SU-DHL-6 (cell line): ENCODE measurements at regions not wholly inside any gene's neighbourhood (a gene's known extent, or its start where the extent isn't known, plus 50 kb on each side); places are given as distances from the start of the nearest gene placed in this dataset.
"Not testable (repeated sequence)": the region's sequence is repeated elsewhere in the genome, so short reads cannot be mapped to it uniquely, and the experiment has no call there.

Experiments used
- H2AFZ ChIP-seq: fragments of 200-600 bp; sonication (generic); 2 replicates; pipeline ENCODE4 v1.6.1; 2014; ENCODE audit warnings: low read depth, mild to moderate bottlenecking, moderate library complexity, mixed read lengths, antibody characterized with exemption, low read length; ENCODE audit not compliant: severe bottlenecking
- H3F3A ChIP-seq: fragments of 200-600 bp; shearing (Covaris generic); 2 replicates; pipeline ENCODE4 v1.6.0; 2016; ENCODE audit warnings: antibody characterized with exemption, mild to moderate bottlenecking; ENCODE audit not compliant: insufficient read depth
- H3K27ac ChIP-seq: fragments of 200-600 bp; sonication (generic); 2 replicates; pipeline ENCODE4 v1.5.1; 2016; ENCODE audit warnings: low read depth, mild to moderate bottlenecking, low read length, moderate library complexity, mixed read lengths
- H3K27me3 ChIP-seq: fragments of 200-600 bp; sonication (generic), shearing (Covaris generic); 2 replicates; pipeline ENCODE4 v1.6.0; 2014; ENCODE audit warnings: mild to moderate bottlenecking, low read length
- H3K36me3 ChIP-seq: fragments of 200-600 bp; sonication (generic); 2 replicates; pipeline ENCODE4 v1.6.1; 2014; ENCODE audit warnings: mild to moderate bottlenecking, low read length, mixed read lengths
- H3K4me2 ChIP-seq: fragments of 300-600, 200-600 bp; shearing (Covaris generic), sonication (generic); 2 replicates; pipeline ENCODE4 v1.6.0; 2014; ENCODE audit warnings: low read length, low read depth, mild to moderate bottlenecking; ENCODE audit not compliant: poor library complexity, severe bottlenecking
- H3K4me3 ChIP-seq: fragments of 200-600 bp; sonication (generic); 2 replicates; pipeline ENCODE4 v1.5.1; 2014; ENCODE audit warnings: antibody characterized with exemption, low read length, mild to moderate bottlenecking, mixed read lengths; ENCODE audit not compliant: insufficient read depth, poor library complexity, severe bottlenecking
- H3K79me2 ChIP-seq: fragments of 200-600 bp; sonication (generic); 2 replicates; pipeline ENCODE4 v1.6.1; 2014; ENCODE audit warnings: mild to moderate bottlenecking, low read length, moderate library complexity; ENCODE audit not compliant: insufficient read depth
- H3K9ac ChIP-seq: fragments of 200-600 bp; sonication (generic); 2 replicates; pipeline ENCODE4 v1.7.0; 2014; ENCODE audit warnings: mild to moderate bottlenecking, low read length
- H3K9me2 ChIP-seq: fragments of 200-600 bp; sonication (generic); replicated peaks from 2 replicates; pipeline ENCODE4 v1.6.1; 2014; ENCODE audit warnings: low read length; ENCODE audit not compliant: insufficient read depth
- H3K9me3 ChIP-seq: fragments of 200-600 bp; sonication (generic); 2 replicates; pipeline ENCODE4 v1.6.1; 2014; ENCODE audit warnings: low read length, mixed read lengths; ENCODE audit not compliant: insufficient read depth
- H4K20me1 ChIP-seq: fragments of 200-600 bp; sonication (generic); 2 replicates; pipeline ENCODE4 v1.6.1; 2014; ENCODE audit warnings: low read depth, mild to moderate bottlenecking, antibody characterized with exemption, low read length, moderate library complexity, mixed read lengths
- CTCF ChIP-seq: fragments of 200-600 bp; sonication (generic); IDR thresholded peaks from one replicate; pipeline ENCODE4 v1.5.1; 2017; ENCODE audit warnings: antibody characterized with exemption, mild to moderate bottlenecking, low read length, moderate library complexity; ENCODE audit not compliant: insufficient read depth, poor library complexity, severe bottlenecking
- EZH2phosphoT487 ChIP-seq: fragments of 200-600 bp; sonication (generic), shearing (Covaris generic); conservative IDR thresholded peaks from 2 replicates; pipeline ENCODE4 v1.6.1; 2018; ENCODE audit warnings: mild to moderate bottlenecking, antibody characterized with exemption, low read length, moderate library complexity, mixed read lengths

GRCh38 chr4:138458751-138459150 is 216.6 kb upstream of the SLC7A11 start:
- no peak for TF ChIP-seq CTCF
- TF ChIP-seq EZH2phosphoT487, result no peak
- H3K9ac ChIP-seq, result no peak overlapping the region

GRCh38 chr4:138456349-138456748 is 214.2 kb upstream of the SLC7A11 start:
- not testable (repeated sequence) for H3K27ac ChIP-seq, H4K20me1 ChIP-seq, H3K9me2 ChIP-seq, H2AFZ ChIP-seq, H3K4me2 ChIP-seq, H3K27me3 ChIP-seq, H3K79me2 ChIP-seq, H3K9ac ChIP-seq, H3F3A ChIP-seq, H3K4me3 ChIP-seq, H3K9me3 ChIP-seq, H3K36me3 ChIP-seq

More at GRCh38 chr4:138458751-138459150, 216.6 kb upstream of the SLC7A11 start:
- Histone ChIP-seq H3K9me2 (no peaks in the 10 kb centered on the region), H3K27ac (no peak overlapping the region), H3K9me3 (no peaks in the 10 kb centered on the region), H2AFZ (no peak overlapping the region), H4K20me1 (no peaks in the 10 kb centered on the region), H3K36me3 (no peaks in the 10 kb centered on the region), H3F3A (no peaks in the 10 kb centered on the region), H3K4me3 (no peak overlapping the region), H3K79me2 (no peaks in the 10 kb centered on the region), H3K27me3 (no peaks in the 10 kb centered on the region), H3K4me2 (no peak overlapping the region)

GRCh38 chr4:138455097-138455496 is 212.9 kb upstream of the SLC7A11 start:
- no peak for TF ChIP-seq EZH2phosphoT487

GRCh38 chr4:138452826-138453225 is 210.7 kb upstream of the SLC7A11 start:
- no peak overlapping the region for H3K4me3 ChIP-seq
- no peak overlapping the region for H3K9ac ChIP-seq
- H3K36me3 ChIP-seq, result no peaks in the 10 kb centered on the region
- H3K27me3 ChIP-seq, result no peaks in the 10 kb centered on the region
- H3K79me2 ChIP-seq, result no peaks in the 10 kb centered on the region
- H2AFZ ChIP-seq, result no peak overlapping the region
- no peaks in the 10 kb centered on the region for H3F3A ChIP-seq
- H3K4me2 ChIP-seq, result no peak overlapping the region
- no peaks in the 10 kb centered on the region for H3K9me2 ChIP-seq
- TF ChIP-seq CTCF, result no peak
- no peak for TF ChIP-seq EZH2phosphoT487
- H4K20me1 ChIP-seq, result no peaks in the 10 kb centered on the region
- no peak overlapping the region for H3K27ac ChIP-seq
- no peaks in the 10 kb centered on the region for H3K9me3 ChIP-seq

More at GRCh38 chr4:138455097-138455496, 212.9 kb upstream of the SLC7A11 start:
- no peaks in the 10 kb centered on the region for H4K20me1 ChIP-seq
- no peaks in the 10 kb centered on the region for H3K9me2 ChIP-seq
- H3K36me3 ChIP-seq, result no peaks in the 10 kb centered on the region
- no peak overlapping the region for H3K4me3 ChIP-seq
- no peaks in the 10 kb centered on the region for H3K79me2 ChIP-seq
- no peak overlapping the region for H2AFZ ChIP-seq
- no peak overlapping the region for H3K9ac ChIP-seq
- H3K4me2 ChIP-seq, result no peak overlapping the region
- no peaks in the 10 kb centered on the region for H3K9me3 ChIP-seq
- H3F3A ChIP-seq, result no peaks in the 10 kb centered on the region
- no peak overlapping the region for H3K27ac ChIP-seq
- no peaks in the 10 kb centered on the region for H3K27me3 ChIP-seq
